ENCODE measurements at regions not wholly inside any gene's neighbourhood (a gene's known extent, or its start where the extent isn't known, plus 50 kb on each side); places are given as distances from the start of the nearest gene placed in this dataset.

- intact Hi-C loops (cut with DNase I), result no loop called here
- peak in 1 of 42 donors; percentile 7 for DNase-seq
These were observed 97.6 kb downstream of the TOMM20 start for GRCh38 chr1:235030919-235031596.

- intact Hi-C loops (cut with DNase I), result no loop called here
- peak in 1 of 42 donors; percentile 5 for DNase-seq
These were observed 100.8 kb downstream of the TOMM20 start for GRCh38 chr1:235027862-235028250.

GRCh38 chr1:235027076-235027861 lies 101.4 kb downstream of the TOMM20 start:
- DNase-seq, result peak in 1 of 42 donors; percentile 8
- intact Hi-C loops (cut with DNase I), result no loop called here

GRCh38 chr1:235025422-235025984 lies 103.1 kb downstream of the TOMM20 start:
- peak in 1 of 42 donors; percentile 3 for DNase-seq
- intact Hi-C loops (cut with DNase I), result no loop called here

GRCh38 chr1:235024711-235025421 lies 103.8 kb downstream of the TOMM20 start:
- no peak for DNase-seq
- intact Hi-C loops (cut with DNase I), result no loop called here

- intact Hi-C loops (cut with DNase I), result no loop called here
- DNase-seq, result no peak
These were observed 104.8 kb downstream of the TOMM20 start for GRCh38 chr1:235023711-235024439.

- intact Hi-C loops (cut with DNase I), result no loop called here
- peak in 1 of 42 donors; percentile 33 for DNase-seq
These were observed 105.5 kb downstream of the TOMM20 start for GRCh38 chr1:235022981-235023710.

- DNase-seq, result peak in 1 of 42 donors; percentile 38
- intact Hi-C loops (cut with DNase I), result no loop called here
These were observed 106.2 kb downstream of the TOMM20 start for GRCh38 chr1:235022341-235022980.

GRCh38 chr1:235021815-235022214 lies 106.8 kb downstream of the TOMM20 start:
- DNase-seq, result no peak
- intact Hi-C loops (cut with DNase I), result no loop called here

- peak in 1 of 42 donors; percentile 34 for DNase-seq
- intact Hi-C loops (cut with DNase I), result no loop called here
These were observed 107.3 kb downstream of the TOMM20 start for GRCh38 chr1:235021321-235021720.

- DNase-seq, result no peak
- intact Hi-C loops (cut with DNase I), result no loop called here
These were observed 108.7 kb downstream of the TOMM20 start for GRCh38 chr1:235019961-235020360.

- DNase-seq, result no peak
- intact Hi-C loops (cut with DNase I), result no loop called here
These were observed 109.2 kb downstream of the TOMM20 start for GRCh38 chr1:235019471-235019870.

GRCh38 chr1:235018720-235019444 lies 109.8 kb downstream of the TOMM20 start:
- no peak for DNase-seq
- intact Hi-C loops (cut with DNase I), result no loop called here

GRCh38 chr1:235018161-235018560 lies 110.5 kb downstream of the TOMM20 start:
- intact Hi-C loops (cut with DNase I), result no loop called here

GRCh38 chr1:235017719-235018118 lies 110.9 kb downstream of the TOMM20 start:
- intact Hi-C loops (cut with DNase I), result no loop called here
- no peak for DNase-seq

More at GRCh38 chr1:235018161-235018560, 110.5 kb downstream of the TOMM20 start:
- DNase-seq, result peak in 2 of 42 donors; percentile 2 to 52

GRCh38 chr1:235017191-235017590 lies 111.4 kb downstream of the TOMM20 start:
- intact Hi-C loops (cut with DNase I), result no loop called here
- DNase-seq, result no peak
